HCT116 (cell line): ENCODE measurements at regions not wholly inside any gene's neighbourhood (a gene's known extent, or its start where the extent isn't known, plus 50 kb on each side); places are given as distances from the start of the nearest gene placed in this dataset.

Source experiments
- ATAC-seq: fragments of 200-7000 bp; cut with Tn5 transposase; 2 replicates; pipeline ENCODE4 v1.9.1; 2020; ENCODE audit warnings: mild to moderate bottlenecking, moderate library complexity
- BruUV-seq: library from RNA; stranded (reverse); fragments of 400-500 nt; replicated peaks from 2 replicates; lab custom pipeline; 2021; lab: Mats Ljungman, UMichigan
- CTCF ChIA-PET: fragments of 300-600 bp; sonication (Branson Sonifier 250); formaldehyde crosslinking; loops from one replicate; lab custom pipeline; 2021; ENCODE audit warnings: antibody characterized with exemption; lab: Charles Lee
- POLR2A ChIA-PET: fragments of 300-600, 350-600 bp; sonication (Branson Sonifier 250); formaldehyde crosslinking; loops from one replicate; lab custom pipeline; 2021; ENCODE audit warnings: antibody characterized with exemption; lab: Charles Lee
- RAD21 ChIA-PET, 2 experiments: fragments of 300-600 bp; sonication (Branson Sonifier 250); formaldehyde crosslinking; loops; one replicate each; lab custom pipeline; 2023; ENCODE audit warnings: low total read pairs in 2 of 2; ENCODE audit not compliant: uncharacterized antibody in 2 of 2, unreplicated experiment in 2 of 2, low non-redundant PET in 1 of 2; lab: Charles Lee
- DNase-seq: peaks from one replicate; pipeline ENCODE4 v3.0.0-alpha.2; 2010; ENCODE audit warnings: low read depth, low spot score
- H2AFZ ChIP-seq: fragments of 200-600 bp; shearing (Covaris generic), sonication (generic); 2 replicates; pipeline ENCODE4 v1.6.1; 2017; ENCODE audit warnings: low read depth, mixed run types, mixed read lengths, antibody characterized with exemption, low read length; ENCODE audit not compliant: poor library complexity, severe bottlenecking
- H3K27ac ChIP-seq: 2 replicates; pipeline ENCODE4 v1.5.1; 2012; ENCODE audit warnings: low read depth, low read length
- H3K27me3 ChIP-seq: fragments of 200-600 bp; sonication (generic); 2 replicates; pipeline ENCODE4 v1.6.1; 2016; ENCODE audit warnings: mixed run types, low read length, mixed read lengths; ENCODE audit not compliant: insufficient read depth
- H3K36me3 ChIP-seq, 2 experiments: fragments of 200-500 bp in 1 of 2; fragments of 200-600 bp in 1 of 2; sonication (Bioruptor generic) in 1 of 2; sonication (generic) in 1 of 2; 2 replicates each; pipeline versions ENCODE4 v1.5.1 to v1.6.1; 2014 to 2016; ENCODE audit warnings: low read length in 2 of 2, inconsistent platforms in 1 of 2, mixed read lengths in 1 of 2, mixed run types in 1 of 2; ENCODE audit not compliant: insufficient read depth in 2 of 2, control insufficient read depth in 1 of 2
- H3K4me1 ChIP-seq, 2 experiments: fragments of 200-600 bp in 1 of 2; sonication (generic) in 1 of 2; 2 replicates each; pipeline versions ENCODE4 v1.5.1 to v1.6.1; 2012 to 2017; ENCODE audit warnings: low read length in 2 of 2, inconsistent platforms in 1 of 2, mild to moderate bottlenecking in 1 of 2, mixed read lengths in 1 of 2, mixed run types in 1 of 2, moderate library complexity in 1 of 2; ENCODE audit not compliant: insufficient read depth in 2 of 2, control insufficient read depth in 1 of 2
- H3K4me2 ChIP-seq: fragments of 200-600 bp; sonication (generic); 2 replicates; pipeline ENCODE4 v1.6.1; 2017; ENCODE audit warnings: mixed run types, low read length, mixed read lengths
- H3K4me3 ChIP-seq, 2 experiments: fragments of 200-600 bp in 1 of 2; sonication (generic) in 1 of 2; replicated peaks in 1 of 2; 2 replicates each; pipeline ENCODE4 v1.5.1; 2011 to 2016; ENCODE audit warnings: low read length in 2 of 2, control low read depth in 1 of 2, low read depth in 1 of 2, mild to moderate bottlenecking in 1 of 2, mixed read lengths in 1 of 2, mixed run types in 1 of 2
- H3K79me2 ChIP-seq: fragments of 200-600 bp; sonication (generic); 2 replicates; pipeline ENCODE4 v1.6.1; 2017; ENCODE audit warnings: mild to moderate bottlenecking, mixed run types, low read length, moderate library complexity, mixed read lengths; ENCODE audit not compliant: insufficient read depth
- H3K9ac ChIP-seq: fragments of 200-600 bp; sonication (generic); 2 replicates; pipeline ENCODE4 v1.6.1; 2016; ENCODE audit warnings: low read length, mixed read lengths
- H3K9me2 ChIP-seq: fragments of 200-600 bp; sonication (generic), shearing (Covaris generic); 2 replicates; pipeline ENCODE4 v1.6.1; 2017; ENCODE audit warnings: mixed run types, mild to moderate bottlenecking, moderate library complexity; ENCODE audit not compliant: insufficient read depth
- H3K9me3 ChIP-seq, 2 experiments: fragments of 200-500 bp in 1 of 2; fragments of 200-600 bp in 1 of 2; sonication (Bioruptor generic) in 1 of 2; sonication (generic) in 1 of 2; 2 replicates each; pipeline ENCODE4 v1.6.1; 2014 to 2017; ENCODE audit warnings: low read length in 2 of 2, mixed read lengths in 2 of 2, inconsistent platforms in 1 of 2, low read depth in 1 of 2, mild to moderate bottlenecking in 1 of 2, mixed run types in 1 of 2, moderate library complexity in 1 of 2; ENCODE audit not compliant: control insufficient read depth in 1 of 2, insufficient read depth in 1 of 2
- H4K20me1 ChIP-seq: fragments of 200-600 bp; sonication (generic), shearing (Covaris generic); 2 replicates; pipeline ENCODE4 v1.6.1; 2017; ENCODE audit warnings: mixed run types, mild to moderate bottlenecking, moderate library complexity; ENCODE audit not compliant: insufficient read depth
- CEBPB ChIP-seq: IDR thresholded peaks from 2 replicates; pipeline ENCODE4 v1.6.1; 2012; ENCODE audit warnings: low read depth
- ELF1 ChIP-seq: IDR thresholded peaks from 2 replicates; pipeline ENCODE4 v1.6.1; 2012; ENCODE audit warnings: low read depth, borderline replicate concordance
- FOSL1 ChIP-seq: IDR thresholded peaks from 2 replicates; pipeline ENCODE4 v1.6.1; 2012; ENCODE audit warnings: low read depth
- JUND ChIP-seq: IDR thresholded peaks from 2 replicates; pipeline ENCODE4 v1.6.1; 2012
- POLR2A ChIP-seq: IDR thresholded peaks from 2 replicates; pipeline ENCODE4 v1.7.0; 2011; ENCODE audit warnings: borderline replicate concordance; ENCODE audit not compliant: insufficient read depth, insufficient read length; ENCODE audit errors: extremely low read depth
- RAD21 ChIP-seq: IDR thresholded peaks from 2 replicates; pipeline ENCODE4 v1.6.1; 2012; ENCODE audit warnings: low read depth, mild to moderate bottlenecking
- TCF7L2 ChIP-seq: IDR thresholded peaks from 2 replicates; pipeline ENCODE4 v1.7.0; 2011; ENCODE audit warnings: borderline replicate concordance, inconsistent platforms; ENCODE audit not compliant: insufficient read depth, insufficient read length; ENCODE audit errors: extremely low read depth
- intact Hi-C: fragments of 100-400 bp; cut with micrococcal nuclease; formaldehyde crosslinking; loops from 2 replicates; pipeline ENCODE4 v1.10.0; 2022
- TF ChIP-seq, protein P1 (sequence below), 3 experiments: fragments of 200-600 bp in 1 of 3; sonication (generic) in 1 of 3; IDR thresholded peaks in 2 of 3; conservative IDR thresholded peaks in 1 of 3; 2 replicates each; pipeline ENCODE4 v1.5.1; 2012 to 2017; ENCODE audit warnings: low read depth in 2 of 3, low read length in 2 of 3, antibody characterized with exemption in 1 of 3, borderline replicate concordance in 1 of 3, control low read depth in 1 of 3, mild to moderate bottlenecking in 1 of 3, mixed read lengths in 1 of 3, mixed run types in 1 of 3, moderate library complexity in 1 of 3; ENCODE audit not compliant: insufficient read depth in 1 of 3
- TF ChIP-seq, protein P2 (sequence below): IDR thresholded peaks from 2 replicates; pipeline ENCODE4 v1.6.1; 2012
- TF ChIP-seq, protein P3 (sequence below): IDR thresholded peaks from 2 replicates; pipeline ENCODE4 v1.6.1; 2012; ENCODE audit warnings: low read depth

DNA sequence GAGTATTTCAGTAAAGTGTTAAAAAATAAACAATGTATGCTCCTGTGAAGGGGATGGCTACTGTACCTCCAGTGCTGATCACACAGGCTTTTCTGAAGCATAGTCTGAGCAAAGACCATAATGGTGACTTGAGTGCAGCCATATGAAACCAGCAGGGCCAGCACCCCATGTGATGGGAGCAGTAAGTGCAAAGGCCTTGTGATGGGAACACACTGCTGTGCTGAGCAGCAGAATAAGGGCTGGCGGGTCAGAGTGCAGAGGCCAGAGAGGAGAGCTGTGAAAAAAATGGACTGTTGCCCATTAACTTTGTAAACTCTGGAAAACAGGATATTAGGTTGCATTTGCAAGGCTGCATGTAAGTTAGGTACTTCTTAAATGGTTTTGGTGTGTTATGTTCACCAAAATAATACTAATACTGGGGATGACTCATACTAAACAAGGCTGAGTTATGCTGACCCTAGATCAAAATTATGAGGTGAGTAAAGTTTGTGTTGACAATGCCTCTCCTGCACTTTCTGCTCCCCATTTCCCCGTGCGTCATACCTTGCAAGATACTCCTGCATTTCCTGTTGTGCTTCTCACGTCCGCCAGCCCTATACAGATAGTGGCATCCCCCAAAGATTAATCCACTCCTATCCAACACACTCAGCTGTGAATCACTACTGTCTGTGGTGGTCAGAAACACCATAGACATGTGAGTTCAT is 67.0 kb upstream of the FAM9A start:
- ChIA-PET POLR2A (no interaction called here), RAD21 (no interaction called here)
- DNase-seq (no peak), ATAC-seq (no peak)
- Histone ChIP-seq H3K27ac (no peak overlapping the region), H3K4me3 (no peak overlapping the region), H3K9me3 (no peaks in the 10 kb centered on the region), H3K9ac (no peak overlapping the region), H3K36me3 (no peaks in the 10 kb centered on the region), H3K9me2 (no peaks in the 10 kb centered on the region), H4K20me1 (no peaks in the 10 kb centered on the region)
- intact Hi-C loops: no loop called here
- TF ChIP-seq TCF7L2 (no peak), FOSL1 (no peak), CEBPB (no peak), RAD21 (no peak), POLR2A (no peak), JUND (no peak), ELF1 (no peak)
- TF ChIP-seq, protein P1, sequence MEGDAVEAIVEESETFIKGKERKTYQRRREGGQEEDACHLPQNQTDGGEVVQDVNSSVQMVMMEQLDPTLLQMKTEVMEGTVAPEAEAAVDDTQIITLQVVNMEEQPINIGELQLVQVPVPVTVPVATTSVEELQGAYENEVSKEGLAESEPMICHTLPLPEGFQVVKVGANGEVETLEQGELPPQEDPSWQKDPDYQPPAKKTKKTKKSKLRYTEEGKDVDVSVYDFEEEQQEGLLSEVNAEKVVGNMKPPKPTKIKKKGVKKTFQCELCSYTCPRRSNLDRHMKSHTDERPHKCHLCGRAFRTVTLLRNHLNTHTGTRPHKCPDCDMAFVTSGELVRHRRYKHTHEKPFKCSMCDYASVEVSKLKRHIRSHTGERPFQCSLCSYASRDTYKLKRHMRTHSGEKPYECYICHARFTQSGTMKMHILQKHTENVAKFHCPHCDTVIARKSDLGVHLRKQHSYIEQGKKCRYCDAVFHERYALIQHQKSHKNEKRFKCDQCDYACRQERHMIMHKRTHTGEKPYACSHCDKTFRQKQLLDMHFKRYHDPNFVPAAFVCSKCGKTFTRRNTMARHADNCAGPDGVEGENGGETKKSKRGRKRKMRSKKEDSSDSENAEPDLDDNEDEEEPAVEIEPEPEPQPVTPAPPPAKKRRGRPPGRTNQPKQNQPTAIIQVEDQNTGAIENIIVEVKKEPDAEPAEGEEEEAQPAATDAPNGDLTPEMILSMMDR (IDR thresholded peaks at IDR 0.05 in 2 of 3, conservative IDR thresholded peaks at IDR 0.05 in 1 of 3; ENCODE audit: borderline replicate concordance in 1 of 3, insufficient read depth in 1 of 3, low read depth in 2 of 3, low read length in 2 of 3): no peak
- TF ChIP-seq, protein P2, sequence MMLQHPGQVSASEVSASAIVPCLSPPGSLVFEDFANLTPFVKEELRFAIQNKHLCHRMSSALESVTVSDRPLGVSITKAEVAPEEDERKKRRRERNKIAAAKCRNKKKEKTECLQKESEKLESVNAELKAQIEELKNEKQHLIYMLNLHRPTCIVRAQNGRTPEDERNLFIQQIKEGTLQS: no peak
- TF ChIP-seq, protein P3, sequence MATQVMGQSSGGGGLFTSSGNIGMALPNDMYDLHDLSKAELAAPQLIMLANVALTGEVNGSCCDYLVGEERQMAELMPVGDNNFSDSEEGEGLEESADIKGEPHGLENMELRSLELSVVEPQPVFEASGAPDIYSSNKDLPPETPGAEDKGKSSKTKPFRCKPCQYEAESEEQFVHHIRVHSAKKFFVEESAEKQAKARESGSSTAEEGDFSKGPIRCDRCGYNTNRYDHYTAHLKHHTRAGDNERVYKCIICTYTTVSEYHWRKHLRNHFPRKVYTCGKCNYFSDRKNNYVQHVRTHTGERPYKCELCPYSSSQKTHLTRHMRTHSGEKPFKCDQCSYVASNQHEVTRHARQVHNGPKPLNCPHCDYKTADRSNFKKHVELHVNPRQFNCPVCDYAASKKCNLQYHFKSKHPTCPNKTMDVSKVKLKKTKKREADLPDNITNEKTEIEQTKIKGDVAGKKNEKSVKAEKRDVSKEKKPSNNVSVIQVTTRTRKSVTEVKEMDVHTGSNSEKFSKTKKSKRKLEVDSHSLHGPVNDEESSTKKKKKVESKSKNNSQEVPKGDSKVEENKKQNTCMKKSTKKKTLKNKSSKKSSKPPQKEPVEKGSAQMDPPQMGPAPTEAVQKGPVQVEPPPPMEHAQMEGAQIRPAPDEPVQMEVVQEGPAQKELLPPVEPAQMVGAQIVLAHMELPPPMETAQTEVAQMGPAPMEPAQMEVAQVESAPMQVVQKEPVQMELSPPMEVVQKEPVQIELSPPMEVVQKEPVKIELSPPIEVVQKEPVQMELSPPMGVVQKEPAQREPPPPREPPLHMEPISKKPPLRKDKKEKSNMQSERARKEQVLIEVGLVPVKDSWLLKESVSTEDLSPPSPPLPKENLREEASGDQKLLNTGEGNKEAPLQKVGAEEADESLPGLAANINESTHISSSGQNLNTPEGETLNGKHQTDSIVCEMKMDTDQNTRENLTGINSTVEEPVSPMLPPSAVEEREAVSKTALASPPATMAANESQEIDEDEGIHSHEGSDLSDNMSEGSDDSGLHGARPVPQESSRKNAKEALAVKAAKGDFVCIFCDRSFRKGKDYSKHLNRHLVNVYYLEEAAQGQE: no peak
- TF ChIP-seq, all 23 proteins: peak for 0
- H3K4me2 ChIP-seq: no peak overlapping the region
- no TSS peak for BruUV-seq
- H3K27me3 ChIP-seq: no peaks in the 10 kb centered on the region
- no peaks in the 10 kb centered on the region for H3K79me2 ChIP-seq
- H3K4me1 ChIP-seq: no peaks in the 10 kb centered on the region
- CTCF ChIA-PET: no interaction called here
- no peak overlapping the region for H2AFZ ChIP-seq
